ENCODE measurements at regions not wholly inside any gene's neighbourhood (a gene's known extent, or its start where the extent isn't known, plus 50 kb on each side); places are given as distances from the start of the nearest gene placed in this dataset.

DNA sequence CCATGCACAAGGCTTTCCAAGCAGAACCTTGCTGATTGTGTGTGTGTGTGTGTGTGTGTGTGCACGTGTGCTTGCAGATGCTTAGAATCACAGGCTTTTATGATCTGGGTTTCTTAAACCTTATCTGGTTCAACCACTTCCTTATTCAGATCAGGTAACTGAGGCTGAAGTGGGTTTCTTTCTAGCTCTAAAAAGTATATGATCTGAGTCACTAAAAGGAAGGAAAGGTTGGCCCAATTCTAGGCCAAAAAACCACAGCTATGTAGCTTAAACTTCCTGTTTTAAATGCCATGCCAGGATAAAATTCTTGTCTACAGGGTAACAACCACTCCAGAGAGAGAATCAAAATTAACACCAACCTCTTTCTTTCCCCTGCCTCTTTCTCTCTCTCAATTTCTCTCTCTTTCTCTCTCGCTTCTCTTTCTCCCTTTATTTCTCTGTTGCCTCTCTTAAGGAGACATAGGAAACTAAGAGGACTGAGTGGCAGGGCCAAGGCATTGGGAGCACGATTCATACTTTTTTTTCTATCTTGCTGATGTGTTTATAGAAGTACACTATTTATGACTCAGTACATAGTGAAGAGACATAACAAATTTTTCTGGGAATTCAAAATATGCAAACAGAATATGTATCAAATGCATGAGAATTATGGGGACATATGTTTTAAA lies 140.3 kb downstream of the TRIB2 start:
- TF ChIP-seq, protein P1, sequence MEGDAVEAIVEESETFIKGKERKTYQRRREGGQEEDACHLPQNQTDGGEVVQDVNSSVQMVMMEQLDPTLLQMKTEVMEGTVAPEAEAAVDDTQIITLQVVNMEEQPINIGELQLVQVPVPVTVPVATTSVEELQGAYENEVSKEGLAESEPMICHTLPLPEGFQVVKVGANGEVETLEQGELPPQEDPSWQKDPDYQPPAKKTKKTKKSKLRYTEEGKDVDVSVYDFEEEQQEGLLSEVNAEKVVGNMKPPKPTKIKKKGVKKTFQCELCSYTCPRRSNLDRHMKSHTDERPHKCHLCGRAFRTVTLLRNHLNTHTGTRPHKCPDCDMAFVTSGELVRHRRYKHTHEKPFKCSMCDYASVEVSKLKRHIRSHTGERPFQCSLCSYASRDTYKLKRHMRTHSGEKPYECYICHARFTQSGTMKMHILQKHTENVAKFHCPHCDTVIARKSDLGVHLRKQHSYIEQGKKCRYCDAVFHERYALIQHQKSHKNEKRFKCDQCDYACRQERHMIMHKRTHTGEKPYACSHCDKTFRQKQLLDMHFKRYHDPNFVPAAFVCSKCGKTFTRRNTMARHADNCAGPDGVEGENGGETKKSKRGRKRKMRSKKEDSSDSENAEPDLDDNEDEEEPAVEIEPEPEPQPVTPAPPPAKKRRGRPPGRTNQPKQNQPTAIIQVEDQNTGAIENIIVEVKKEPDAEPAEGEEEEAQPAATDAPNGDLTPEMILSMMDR (conservative IDR thresholded peaks at IDR 0.05; ENCODE audit: low read length): no peak
- TF ChIP-seq EZH2phosphoT487 (IDR thresholded peaks at IDR 0.05; ENCODE audit: borderline replicate concordance, low read depth, low read length): no peak
